HL-60 (cell line): ENCODE measurements at regions not wholly inside any gene's neighbourhood (a gene's known extent, or its start where the extent isn't known, plus 50 kb on each side); places are given as distances from the start of the nearest gene placed in this dataset.

ENCODE experiments used
- DNase-seq, 2 experiments: peaks; one replicate each; pipeline ENCODE4 v3.0.0-alpha.2; 2010 to 2020; ENCODE audit warnings: low read depth in 1 of 2, low spot score in 1 of 2
- H3K27ac ChIP-seq: fragments of 250-450 bp; sonication (Bioruptor Pico); replicated peaks from 2 replicates; pipeline ENCODE4 v1.5.1; 2020; ENCODE audit warnings: mild to moderate bottlenecking, moderate library complexity
- H3K27me3 ChIP-seq: fragments of 250-450 bp; sonication (Bioruptor Pico); 2 replicates; pipeline ENCODE4 v1.5.1; 2021; ENCODE audit warnings: mild to moderate bottlenecking, moderate library complexity; ENCODE audit not compliant: insufficient read depth, poor library complexity, severe bottlenecking
- H3K4me3 ChIP-seq: replicated peaks from 2 replicates; pipeline ENCODE4 v1.5.1; 2011; ENCODE audit warnings: mild to moderate bottlenecking, control low read depth, low read length; ENCODE audit not compliant: insufficient read depth
- GABPA ChIP-seq: IDR thresholded peaks from 2 replicates; pipeline ENCODE4 v1.6.1; 2012; ENCODE audit warnings: low read depth
- POLR2AphosphoS5 ChIP-seq: IDR thresholded peaks from 2 replicates; pipeline ENCODE4 v1.6.1; 2012; ENCODE audit warnings: low read depth
- SPI1 ChIP-seq: IDR thresholded peaks from 2 replicates; pipeline ENCODE4 v1.6.1; 2012; ENCODE audit warnings: low read depth, mild to moderate bottlenecking, borderline replicate concordance
- TF ChIP-seq, protein P1 (sequence below): IDR thresholded peaks from 2 replicates; pipeline ENCODE4 v1.6.1; 2012; ENCODE audit warnings: low read depth; ENCODE audit not compliant: insufficient replicate concordance
- TF ChIP-seq, protein P2 (sequence below): IDR thresholded peaks from one replicate; pipeline ENCODE4 v1.5.1; 2011; ENCODE audit warnings: low read length, control low read depth, inconsistent platforms; ENCODE audit not compliant: insufficient read depth

DNA sequence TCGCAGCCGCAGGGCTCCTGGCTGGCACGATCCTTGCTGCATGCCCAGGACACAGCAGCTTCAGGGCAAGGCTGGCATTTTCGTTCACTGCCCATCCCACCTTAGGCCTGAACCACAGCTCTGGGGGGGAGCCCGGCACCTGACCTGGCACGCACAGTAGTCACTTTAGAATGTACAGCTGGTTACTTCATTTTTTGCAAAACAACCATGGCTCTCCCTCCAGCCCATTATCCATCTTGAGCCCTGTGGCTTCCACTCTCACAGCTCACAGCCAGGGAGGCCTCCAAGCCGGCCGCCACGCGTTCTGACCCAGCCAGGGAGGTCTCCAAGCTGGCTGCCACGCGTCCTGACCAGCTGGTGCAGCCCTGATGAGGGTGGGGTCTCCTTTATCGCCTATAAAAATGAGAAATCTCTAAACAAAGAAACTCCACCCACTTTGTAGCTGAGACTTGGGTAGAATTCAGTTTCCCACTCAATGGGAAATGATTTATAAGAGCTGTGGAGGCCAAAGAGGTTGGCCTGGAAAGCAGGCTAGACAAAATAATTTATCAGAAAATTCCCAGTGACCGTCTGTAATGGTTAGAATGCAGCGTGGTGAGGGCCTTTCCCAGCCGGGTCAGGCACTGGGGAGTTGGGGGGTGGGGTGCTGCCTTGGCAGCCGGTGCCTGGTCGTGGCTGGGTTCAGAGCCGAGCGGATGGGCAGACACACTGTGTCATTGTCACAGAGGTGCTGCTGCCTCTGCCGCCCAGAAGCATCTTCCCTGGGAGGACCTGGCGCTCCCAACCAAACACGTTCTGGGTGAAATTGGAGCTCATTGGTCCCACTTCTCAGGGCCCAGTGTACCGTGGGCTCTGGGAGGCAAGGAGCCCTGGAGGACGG lies 54.6 kb upstream of the ACTRT2 start:
- H3K27ac ChIP-seq = no peak overlapping the region
- no peak for DNase-seq
- no peak overlapping the region for H3K4me3 ChIP-seq
- TF ChIP-seq, protein P1, sequence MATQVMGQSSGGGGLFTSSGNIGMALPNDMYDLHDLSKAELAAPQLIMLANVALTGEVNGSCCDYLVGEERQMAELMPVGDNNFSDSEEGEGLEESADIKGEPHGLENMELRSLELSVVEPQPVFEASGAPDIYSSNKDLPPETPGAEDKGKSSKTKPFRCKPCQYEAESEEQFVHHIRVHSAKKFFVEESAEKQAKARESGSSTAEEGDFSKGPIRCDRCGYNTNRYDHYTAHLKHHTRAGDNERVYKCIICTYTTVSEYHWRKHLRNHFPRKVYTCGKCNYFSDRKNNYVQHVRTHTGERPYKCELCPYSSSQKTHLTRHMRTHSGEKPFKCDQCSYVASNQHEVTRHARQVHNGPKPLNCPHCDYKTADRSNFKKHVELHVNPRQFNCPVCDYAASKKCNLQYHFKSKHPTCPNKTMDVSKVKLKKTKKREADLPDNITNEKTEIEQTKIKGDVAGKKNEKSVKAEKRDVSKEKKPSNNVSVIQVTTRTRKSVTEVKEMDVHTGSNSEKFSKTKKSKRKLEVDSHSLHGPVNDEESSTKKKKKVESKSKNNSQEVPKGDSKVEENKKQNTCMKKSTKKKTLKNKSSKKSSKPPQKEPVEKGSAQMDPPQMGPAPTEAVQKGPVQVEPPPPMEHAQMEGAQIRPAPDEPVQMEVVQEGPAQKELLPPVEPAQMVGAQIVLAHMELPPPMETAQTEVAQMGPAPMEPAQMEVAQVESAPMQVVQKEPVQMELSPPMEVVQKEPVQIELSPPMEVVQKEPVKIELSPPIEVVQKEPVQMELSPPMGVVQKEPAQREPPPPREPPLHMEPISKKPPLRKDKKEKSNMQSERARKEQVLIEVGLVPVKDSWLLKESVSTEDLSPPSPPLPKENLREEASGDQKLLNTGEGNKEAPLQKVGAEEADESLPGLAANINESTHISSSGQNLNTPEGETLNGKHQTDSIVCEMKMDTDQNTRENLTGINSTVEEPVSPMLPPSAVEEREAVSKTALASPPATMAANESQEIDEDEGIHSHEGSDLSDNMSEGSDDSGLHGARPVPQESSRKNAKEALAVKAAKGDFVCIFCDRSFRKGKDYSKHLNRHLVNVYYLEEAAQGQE = no peak
- TF ChIP-seq GABPA (no peak), POLR2AphosphoS5 (no peak), SPI1 (no peak)
- TF ChIP-seq, protein P2, sequence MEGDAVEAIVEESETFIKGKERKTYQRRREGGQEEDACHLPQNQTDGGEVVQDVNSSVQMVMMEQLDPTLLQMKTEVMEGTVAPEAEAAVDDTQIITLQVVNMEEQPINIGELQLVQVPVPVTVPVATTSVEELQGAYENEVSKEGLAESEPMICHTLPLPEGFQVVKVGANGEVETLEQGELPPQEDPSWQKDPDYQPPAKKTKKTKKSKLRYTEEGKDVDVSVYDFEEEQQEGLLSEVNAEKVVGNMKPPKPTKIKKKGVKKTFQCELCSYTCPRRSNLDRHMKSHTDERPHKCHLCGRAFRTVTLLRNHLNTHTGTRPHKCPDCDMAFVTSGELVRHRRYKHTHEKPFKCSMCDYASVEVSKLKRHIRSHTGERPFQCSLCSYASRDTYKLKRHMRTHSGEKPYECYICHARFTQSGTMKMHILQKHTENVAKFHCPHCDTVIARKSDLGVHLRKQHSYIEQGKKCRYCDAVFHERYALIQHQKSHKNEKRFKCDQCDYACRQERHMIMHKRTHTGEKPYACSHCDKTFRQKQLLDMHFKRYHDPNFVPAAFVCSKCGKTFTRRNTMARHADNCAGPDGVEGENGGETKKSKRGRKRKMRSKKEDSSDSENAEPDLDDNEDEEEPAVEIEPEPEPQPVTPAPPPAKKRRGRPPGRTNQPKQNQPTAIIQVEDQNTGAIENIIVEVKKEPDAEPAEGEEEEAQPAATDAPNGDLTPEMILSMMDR = no peak
- no peaks in the 10 kb centered on the region for H3K27me3 ChIP-seq

GRCh38 chr1:2967329-2967725 lies 53.9 kb upstream of the ACTRT2 start:
- Histone ChIP-seq H3K27ac (no peak overlapping the region), H3K4me3 (no peak overlapping the region), H3K27me3 (no peaks in the 10 kb centered on the region)
- TF ChIP-seq POLR2AphosphoS5 (no peak), SPI1 (no peak), GABPA (no peak)
- TF ChIP-seq, protein P2 = no peak
- TF ChIP-seq, protein P1 = no peak
- DNase-seq = no peak

DNA sequence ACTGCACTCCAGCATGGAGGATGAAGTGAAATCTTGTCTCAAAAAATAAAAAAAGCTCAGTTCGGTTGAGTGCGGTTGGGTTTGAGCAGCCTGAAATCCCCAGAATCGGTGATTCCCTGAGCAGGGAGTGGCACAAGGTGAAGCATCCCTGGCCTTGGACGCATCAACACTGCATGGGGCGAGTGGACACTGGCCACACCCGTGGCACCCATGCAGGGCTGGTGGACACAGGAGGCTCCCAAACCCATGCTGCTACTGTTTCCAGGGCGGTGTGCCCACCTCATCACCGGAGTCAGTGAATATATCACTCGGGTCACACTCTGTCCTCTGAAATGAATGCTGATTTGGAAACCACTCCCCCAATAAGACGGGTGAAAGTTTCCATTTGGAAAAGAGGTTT lies 53.4 kb upstream of the ACTRT2 start:
- TF ChIP-seq, protein P1 = no peak
- no peak for TF ChIP-seq GABPA
- TF ChIP-seq, protein P2 = no peak
- TF ChIP-seq POLR2AphosphoS5 = no peak
- no peak for TF ChIP-seq SPI1

More for the DNA sequence above, 53.4 kb upstream of the ACTRT2 start:
- DNase-seq = no peak
- no peak overlapping the region for H3K27ac ChIP-seq
- H3K4me3 ChIP-seq = no peak overlapping the region
- no peaks in the 10 kb centered on the region for H3K27me3 ChIP-seq
